DMS79 (cell line): ENCODE measurements at regions not wholly inside any gene's neighbourhood (a gene's known extent, or its start where the extent isn't known, plus 50 kb on each side); places are given as distances from the start of the nearest gene placed in this dataset.

Experiments used
- DNase-seq: peaks from one replicate; lab custom pipeline; 2025; lab: John Stamatoyannopoulos, UW

GRCh38 chr2:151156431-151156830, 105.2 kb downstream of the RBM43 start:
- no peak for DNase-seq

GRCh38 chr2:151153601-151154000, 108.1 kb downstream of the RBM43 start:
- DNase-seq, result no peak

GRCh38 chr2:151150331-151151320, 111.0 kb downstream of the RBM43 start:
- no peak for DNase-seq

- no peak for DNase-seq
These were observed 123.2 kb downstream of the RBM43 start for GRCh38 chr2:151138507-151138906.

GRCh38 chr2:151137526-151137925, 124.1 kb downstream of the RBM43 start:
- no peak for DNase-seq

GRCh38 chr2:151120011-151120410, 141.7 kb downstream of the RBM43 start:
- DNase-seq, result no peak

- no peak for DNase-seq
These were observed 142.3 kb downstream of the RBM43 start for GRCh38 chr2:151119374-151119773.

GRCh38 chr2:151118269-151118668, 143.4 kb downstream of the RBM43 start:
- no peak for DNase-seq

- DNase-seq, result no peak
These were observed 146.8 kb downstream of the RBM43 start for GRCh38 chr2:151114874-151115273.

- DNase-seq, result no peak
These were observed 148.3 kb downstream of the RBM43 start for GRCh38 chr2:151113318-151113717.

- no peak for DNase-seq
These were observed 149.9 kb downstream of the RBM43 start for GRCh38 chr2:151111599-151112278.

- no peak for DNase-seq
These were observed 154.7 kb downstream of the RBM43 start for GRCh38 chr2:151106805-151107506.

- no peak for DNase-seq
These were observed 158.1 kb downstream of the RBM43 start for GRCh38 chr2:151103551-151103950.

GRCh38 chr2:151102226-151102625, 159.4 kb downstream of the RBM43 start:
- DNase-seq, result no peak

GRCh38 chr2:151098841-151099240, 162.8 kb downstream of the RBM43 start:
- DNase-seq, result no peak

- no peak for DNase-seq
These were observed 163.8 kb downstream of the RBM43 start for GRCh38 chr2:151097895-151098294.

GRCh38 chr2:151097128-151097527, 164.5 kb downstream of the RBM43 start:
- no peak for DNase-seq

GRCh38 chr2:151096235-151096634, 165.4 kb downstream of the RBM43 start:
- no peak for DNase-seq

- no peak for DNase-seq
These were observed 166.2 kb downstream of the RBM43 start for GRCh38 chr2:151095463-151095862.

- DNase-seq, result no peak
These were observed 170.1 kb downstream of the RBM43 start for GRCh38 chr2:151091583-151091982.

GRCh38 chr2:151087377-151087776, 174.3 kb downstream of the RBM43 start:
- no peak for DNase-seq

- no peak for DNase-seq
These were observed 176.5 kb downstream of the RBM43 start for GRCh38 chr2:151085181-151085611.
